CD4-positive, alpha-beta T cell (primary cell): ENCODE measurements at regions not wholly inside any gene's neighbourhood (a gene's known extent, or its start where the extent isn't known, plus 50 kb on each side); places are given as distances from the start of the nearest gene placed in this dataset.

Experiments used
- ATAC-seq: fragments of 200-7000 bp; cut with Tn5 transposase; one replicate; pipeline ENCODE4 v1.10.0; 2022; ENCODE audit warnings: mild to moderate bottlenecking; ENCODE audit not compliant: poor library complexity
- CTCF ChIA-PET: fragments of 350-600 bp; sonication (Branson Sonifier 250); formaldehyde crosslinking; loops from one replicate; lab custom pipeline; 2021; ENCODE audit warnings: antibody characterized with exemption, inconsistent platforms; lab: Charles Lee
- POLR2A ChIA-PET: fragments of 350-600 bp; sonication (Branson Sonifier 250); formaldehyde crosslinking; loops from one replicate; lab custom pipeline; 2021; ENCODE audit warnings: antibody characterized with exemption, inconsistent platforms; lab: Charles Lee
- DNase-seq, 14 experiments: peaks; one replicate each; pipeline ENCODE4 v3.0.0-alpha.2; 2013 to 2020; ENCODE audit warnings: mixed read lengths in 2 of 14
- H3K27ac ChIP-seq, 2 donors: one replicate each; pipeline versions ENCODE4 v1.5.1 to v1.7.0; 2013; ENCODE audit warnings: low read length in 2 of 2, low read depth in 1 of 2, mild to moderate bottlenecking in 1 of 2
- H3K27me3 ChIP-seq, 2 experiments: 1 replicate in 1 of 2; 2 replicates in 1 of 2; pipeline versions ENCODE4 v1.6.1 to v1.7.0; 2013; ENCODE audit warnings: low read length in 2 of 2, control low read depth in 1 of 2, mild to moderate bottlenecking in 1 of 2, moderate library complexity in 1 of 2; ENCODE audit not compliant: insufficient read depth in 2 of 2, control insufficient read depth in 1 of 2
- H3K36me3 ChIP-seq: one replicate; pipeline ENCODE4 v1.6.1; 2013; ENCODE audit warnings: low read length, control low read depth; ENCODE audit not compliant: insufficient read depth
- H3K4me1 ChIP-seq: one replicate; pipeline ENCODE4 v1.6.1; 2013; ENCODE audit warnings: low read length, control low read depth; ENCODE audit not compliant: insufficient read depth
- H3K4me3 ChIP-seq: one replicate; pipeline ENCODE4 v1.5.1; 2013; ENCODE audit warnings: mild to moderate bottlenecking, low read length, moderate library complexity
- H3K9me3 ChIP-seq, 2 experiments: 1 replicate in 1 of 2; 2 replicates in 1 of 2; pipeline versions ENCODE4 v1.6.1 to v1.7.0; 2013; ENCODE audit warnings: low read length in 2 of 2, mild to moderate bottlenecking in 2 of 2, control low read depth in 1 of 2, moderate library complexity in 1 of 2; ENCODE audit not compliant: control insufficient read depth in 1 of 2, insufficient read depth in 1 of 2
- H3K27ac Mint-ChIP-seq: one replicate; pipeline ENCODE4 v1.8.0; 2020; ENCODE audit warnings: mixed read lengths
- H3K27me3 Mint-ChIP-seq: one replicate; pipeline ENCODE4 v1.8.0; 2021; ENCODE audit warnings: mixed read lengths
- H3K36me3 Mint-ChIP-seq: one replicate; pipeline ENCODE4 v1.8.0; 2021; ENCODE audit warnings: low read depth, mixed read lengths
- H3K4me1 Mint-ChIP-seq: one replicate; pipeline ENCODE4 v1.8.0; 2021; ENCODE audit warnings: low read depth, mixed read lengths
- H3K4me3 Mint-ChIP-seq: one replicate; pipeline ENCODE4 v1.8.0; 2020; ENCODE audit warnings: mild to moderate bottlenecking, mixed read lengths
- H3K9me3 Mint-ChIP-seq: one replicate; pipeline ENCODE4 v1.8.0; 2020; ENCODE audit warnings: mixed read lengths
- CTCF ChIP-seq: fragments of 200-600 bp; IDR thresholded peaks from one replicate; pipeline ENCODE4 v1.8.0; 2022; ENCODE audit warnings: antibody characterized with exemption, mild to moderate bottlenecking
- intact Hi-C, 2 experiments: fragments of 100-400 bp; cut with DNase I in 1 of 2; cut with micrococcal nuclease in 1 of 2; formaldehyde crosslinking; loops; one replicate each; pipeline versions ENCODE4 v1.15.1 to v1.9.0; 2023 to 2025; cut with DNase I, micrococcal nuclease

GRCh38 chr11:20250644-20251247, 90.5 kb upstream of the DBX1 start:
- no peak for DNase-seq
- Histone ChIP-seq H3K27ac (no peak overlapping the region), H3K27me3 (peaks cover 0 to 10% of the 10 kb centered on the region in 2 experiments), H3K9me3 (no peaks in the 10 kb centered on the region), H3K4me3 (no peak overlapping the region), H3K4me1 (no peaks in the 10 kb centered on the region), H3K36me3 (no peaks in the 10 kb centered on the region)
- ATAC-seq, result no peak
- ChIA-PET POLR2A (no interaction called here), CTCF (no interaction called here)
- Mint-ChIP-seq H3K27me3 (peaks cover 35% of the 10 kb centered on the region), H3K4me1 (no peaks in the 10 kb centered on the region), H3K4me3 (no peak overlapping the region), H3K9me3 (no peaks in the 10 kb centered on the region), H3K36me3 (no peaks in the 10 kb centered on the region), H3K27ac (no peak overlapping the region)
- TF ChIP-seq CTCF, result no peak
- intact Hi-C loops, result loop anchor here in 1 of 2 experiments (2.0 kb wide), 1 partner anchor 14 kb away; no protein-coding TSS in a partner anchor

GRCh38 chr11:20249796-20250195, 89.5 kb upstream of the DBX1 start:
- intact Hi-C loops, result loop anchor here in 1 of 2 experiments (2.0 kb wide), 1 partner anchor 15 kb away; no protein-coding TSS in a partner anchor
- no peaks in the 10 kb centered on the region for H3K9me3 ChIP-seq
- H3K36me3 ChIP-seq, result no peaks in the 10 kb centered on the region
- no peaks in the 10 kb centered on the region for H3K4me1 ChIP-seq
- no peak overlapping the region for H3K4me3 Mint-ChIP-seq
- H3K27ac Mint-ChIP-seq, result no peak overlapping the region
- H3K27ac ChIP-seq, result no peak overlapping the region
- CTCF ChIA-PET, result no interaction called here
- peaks cover 0 to 10% of the 10 kb centered on the region in 2 experiments for H3K27me3 ChIP-seq
- no peak overlapping the region for H3K4me3 ChIP-seq
- POLR2A ChIA-PET, result no interaction called here
- no peaks in the 10 kb centered on the region for H3K36me3 Mint-ChIP-seq
- H3K27me3 Mint-ChIP-seq, result peaks cover 38% of the 10 kb centered on the region
- TF ChIP-seq CTCF, result no peak
- no peaks in the 10 kb centered on the region for H3K9me3 Mint-ChIP-seq
- no peak for ATAC-seq
- no peaks in the 10 kb centered on the region for H3K4me1 Mint-ChIP-seq
- no peak for DNase-seq

- no peaks in the 10 kb centered on the region for H3K9me3 Mint-ChIP-seq
- DNase-seq (no peak), ATAC-seq (no peak)
- no peaks in the 10 kb centered on the region for H3K36me3 Mint-ChIP-seq
- H3K4me1 Mint-ChIP-seq, result no peaks in the 10 kb centered on the region
- no peak overlapping the region for H3K4me3 ChIP-seq
- H3K9me3 ChIP-seq, result no peaks in the 10 kb centered on the region
- peaks cover 0 to 10% of the 10 kb centered on the region in 2 experiments for H3K27me3 ChIP-seq
- no peak overlapping the region for H3K27ac Mint-ChIP-seq
- ChIA-PET CTCF (no interaction called here), POLR2A (no interaction called here)
- no peak for TF ChIP-seq CTCF
- intact Hi-C loops, result no loop called here
- H3K36me3 ChIP-seq, result no peaks in the 10 kb centered on the region
- H3K27me3 Mint-ChIP-seq, result peaks cover 40% of the 10 kb centered on the region
- no peak overlapping the region for H3K4me3 Mint-ChIP-seq
- no peak overlapping the region for H3K27ac ChIP-seq
- no peaks in the 10 kb centered on the region for H3K4me1 ChIP-seq
Observed at GRCh38 chr11:20249378-20249777, 89.1 kb upstream of the DBX1 start.
